ENCODE measurements at regions not wholly inside any gene's neighbourhood (a gene's known extent, or its start where the extent isn't known, plus 50 kb on each side); places are given as distances from the start of the nearest gene placed in this dataset.

GRCh38 chr7:32428546-32428945 lies 61.6 kb downstream of the LSM5 start:
- DNase-seq (ENCODE audit: low spot score): no peak

DNA sequence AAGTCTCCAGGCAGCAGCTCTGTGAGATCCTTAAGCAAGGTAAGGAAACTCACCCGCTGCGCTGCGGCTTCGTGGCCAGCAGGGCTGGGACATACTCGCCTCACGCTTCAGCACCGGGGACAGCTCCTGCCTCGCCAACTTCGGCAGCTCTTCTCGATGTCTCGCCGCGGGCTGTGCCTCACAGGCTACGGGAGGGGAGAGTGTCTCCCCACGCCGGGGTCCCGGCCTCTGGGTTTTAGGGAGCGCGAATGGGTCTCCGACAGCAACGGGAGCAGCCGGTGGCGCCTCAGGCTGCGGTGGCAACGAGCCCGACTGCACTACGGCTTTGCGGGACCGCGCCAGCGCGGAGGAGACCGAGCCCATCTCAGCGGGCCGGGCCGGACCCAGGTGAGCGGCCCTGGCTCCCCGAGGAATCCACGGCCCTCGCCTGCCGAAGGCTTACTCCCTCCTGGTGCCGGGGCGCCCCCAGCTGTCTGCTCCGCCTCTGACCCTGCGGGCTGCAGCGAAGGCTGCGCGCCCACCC lies 62.4 kb downstream of the LSM5 start:
- DNase-seq (ENCODE audit: low spot score): peak; percentile 6

DNA sequence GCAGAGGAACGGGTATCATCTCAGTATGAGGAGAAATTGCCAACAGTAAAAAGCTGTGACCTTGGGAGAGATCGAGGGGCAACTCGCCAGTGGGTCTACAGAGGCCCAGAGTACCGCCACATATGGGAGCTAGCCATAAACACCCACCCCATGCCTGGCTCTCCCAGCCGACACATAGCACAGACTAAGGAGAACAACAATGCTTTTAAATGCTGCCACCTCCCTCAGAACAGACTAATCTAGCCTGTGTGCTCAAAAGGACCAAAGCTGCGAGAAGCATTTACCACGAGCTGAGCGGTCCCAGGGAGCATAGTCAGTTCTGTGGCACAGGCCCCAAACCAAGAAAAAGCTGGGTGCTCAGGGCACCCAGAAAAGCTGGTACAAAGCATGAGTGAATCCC lies 73.3 kb downstream of the LSM5 start:
- no peak for DNase-seq (ENCODE audit: low spot score)

DNA sequence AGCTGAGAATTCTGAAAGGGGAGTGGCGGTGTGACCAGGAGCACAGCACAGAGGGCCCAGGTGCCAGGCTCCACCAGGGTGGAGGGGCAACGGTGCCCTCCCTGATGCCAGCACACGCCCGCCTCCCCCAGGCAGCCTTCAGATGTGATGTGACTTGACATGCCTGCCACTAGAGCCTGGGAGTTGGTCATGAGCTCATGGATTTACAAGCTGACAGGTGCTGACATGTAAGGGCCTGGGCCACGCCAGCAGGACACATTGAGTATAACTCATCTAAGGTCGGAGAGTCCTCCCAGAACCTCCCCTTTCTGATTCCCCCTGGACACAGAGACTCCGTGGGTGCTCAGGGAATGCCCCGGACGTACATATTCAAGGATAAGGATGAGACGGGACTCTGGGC lies 74.2 kb downstream of the LSM5 start:
- DNase-seq (ENCODE audit: low spot score): no peak

GRCh38 chr7:32415519-32415918 lies 74.7 kb downstream of the LSM5 start:
- DNase-seq (ENCODE audit: low spot score): no peak

DNA sequence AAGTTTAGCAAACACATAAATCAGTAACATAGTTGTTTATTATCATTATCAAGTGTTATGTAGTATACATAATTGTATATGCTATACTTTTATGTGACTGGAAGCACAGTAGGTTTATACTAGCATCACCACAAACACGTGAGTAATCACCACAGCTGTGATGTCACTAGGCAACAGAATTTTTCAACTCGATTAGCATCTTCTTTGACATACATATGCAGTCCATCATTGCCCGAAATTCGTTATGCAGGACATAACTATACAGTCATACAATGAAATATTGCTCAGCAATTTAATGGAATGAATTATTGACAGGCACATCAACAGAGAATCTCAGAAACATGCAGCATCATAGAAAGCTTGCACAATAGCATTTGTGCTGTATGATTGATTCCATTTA lies 77.7 kb downstream of the LSM5 start:
- DNase-seq (ENCODE audit: low spot score): no peak

DNA sequence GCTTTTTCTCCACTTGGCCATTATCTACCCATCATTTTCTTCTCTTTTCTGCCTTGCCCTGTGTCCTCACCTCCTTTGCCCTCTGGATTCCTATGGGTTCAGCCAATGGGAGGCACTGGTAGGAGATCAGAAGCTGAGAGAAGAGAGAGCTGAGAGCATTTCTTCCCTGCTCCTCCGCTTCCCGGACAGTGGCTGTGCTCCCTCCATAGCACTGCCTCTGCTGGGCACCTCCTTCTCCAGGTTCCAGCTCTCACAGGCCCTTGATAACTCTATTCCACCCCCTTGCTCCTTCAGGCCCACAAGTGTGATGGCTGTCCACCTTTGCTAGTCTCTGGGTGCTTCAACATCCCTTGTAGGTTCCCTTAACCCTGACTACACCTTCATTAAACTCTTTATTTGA lies 79.6 kb downstream of the LSM5 start:
- DNase-seq (ENCODE audit: low spot score): no peak

DNA sequence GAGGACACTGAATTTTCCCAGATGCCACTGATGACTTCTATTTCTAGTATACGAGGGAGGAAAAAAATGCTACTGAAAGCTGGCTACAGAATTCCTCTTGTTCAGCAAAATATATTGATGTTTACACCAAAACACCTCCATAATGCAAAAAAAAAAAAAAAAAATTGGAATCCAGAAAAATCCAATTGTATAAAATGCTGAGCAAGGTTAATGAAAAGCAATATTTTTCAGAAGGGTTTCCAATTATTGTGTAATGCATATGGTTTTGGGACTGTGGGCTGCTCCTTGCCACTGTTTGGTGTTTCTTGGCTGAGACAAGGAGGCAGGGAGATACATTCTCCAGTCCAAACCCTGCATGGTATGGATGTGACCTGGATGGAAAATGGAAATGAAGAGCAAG lies 83.8 kb downstream of the LSM5 start:
- DNase-seq (ENCODE audit: low spot score): no peak

- DNase-seq (ENCODE audit: low spot score): no peak
Measured at GRCh38 chr7:32403463-32404229, 86.5 kb downstream of the LSM5 start.

GRCh38 chr7:32400676-32401075 lies 89.5 kb downstream of the LSM5 start:
- no peak for DNase-seq (ENCODE audit: low spot score)

DNA sequence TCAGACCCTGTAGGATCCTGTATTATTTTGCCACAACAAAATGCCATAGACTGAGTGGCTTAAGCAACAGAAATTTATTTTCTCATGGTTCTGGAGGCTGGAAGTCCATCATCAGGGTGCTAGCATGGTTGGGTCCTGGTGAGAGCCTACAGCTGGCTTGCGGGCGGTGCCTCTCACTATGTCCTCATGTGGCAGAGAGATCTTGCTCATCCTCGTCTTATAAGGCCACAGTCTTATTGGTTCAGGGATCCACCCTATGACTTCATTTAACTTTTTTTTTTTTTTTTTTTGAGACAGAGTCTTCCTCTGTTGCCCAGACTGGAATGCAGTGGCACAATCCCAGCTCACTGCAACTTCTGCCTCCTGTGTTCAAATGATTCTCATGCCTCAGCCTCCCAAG lies 90.9 kb downstream of the LSM5 start:
- no peak for DNase-seq (ENCODE audit: low spot score)

- no peak for DNase-seq (ENCODE audit: low spot score)
Measured at GRCh38 chr7:32395168-32395567, 95.0 kb downstream of the LSM5 start.

- DNase-seq (ENCODE audit: low spot score): no peak
Measured at GRCh38 chr7:32393861-32394260, 96.3 kb downstream of the LSM5 start.

DNA sequence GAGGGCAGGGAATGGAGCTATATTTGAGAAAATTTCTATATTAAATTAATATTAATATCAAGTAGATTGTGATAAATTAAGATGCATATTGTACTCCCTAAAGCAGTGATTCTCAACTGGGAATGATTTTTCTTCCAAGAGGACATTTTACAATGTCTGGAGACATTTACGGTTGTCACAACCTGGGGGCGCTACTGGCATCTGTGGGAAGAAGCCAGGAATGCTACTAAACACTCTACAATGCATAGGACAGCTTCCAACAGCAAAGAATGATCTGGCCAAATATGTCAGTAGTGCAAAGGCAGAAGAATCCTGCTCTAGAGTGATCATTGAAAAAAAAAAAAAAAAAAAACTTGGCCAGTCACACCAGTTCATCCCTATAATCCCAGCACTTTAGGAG lies 100.0 kb downstream of the LSM5 start:
- no peak for DNase-seq (ENCODE audit: low spot score)

DNA sequence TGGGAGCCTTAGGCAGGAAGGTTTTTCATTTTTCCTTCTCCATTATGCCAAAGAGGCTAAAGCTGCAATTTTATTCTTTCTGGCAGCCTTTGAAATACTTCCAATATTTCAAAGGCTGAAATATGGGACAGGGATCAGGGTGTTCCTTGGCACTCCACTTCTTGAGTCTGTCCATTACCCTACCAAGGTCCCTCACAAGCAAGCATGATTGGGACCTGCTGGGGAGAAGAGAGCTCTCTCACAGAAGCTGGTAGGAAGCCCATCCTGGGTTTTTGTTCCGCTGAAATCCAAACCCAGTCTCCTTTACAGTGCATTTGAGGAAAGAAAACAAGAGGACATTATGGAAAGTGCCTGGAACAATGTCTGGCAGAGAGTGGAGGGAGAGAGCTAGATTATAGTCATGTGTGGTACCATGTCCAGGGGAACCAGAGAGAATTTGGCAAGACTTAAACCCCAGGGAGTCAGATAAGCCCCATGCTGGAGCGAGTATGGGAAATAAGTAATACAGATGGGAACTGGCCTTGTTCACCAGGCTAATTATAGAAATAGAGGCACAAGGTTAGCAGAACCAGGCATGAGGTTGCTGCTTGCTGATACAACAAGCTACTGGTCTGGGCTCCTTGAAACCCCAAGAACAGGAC lies 104.7 kb downstream of the LSM5 start:
- no peak for DNase-seq (ENCODE audit: low spot score)

- DNase-seq (ENCODE audit: low spot score): no peak
Measured at GRCh38 chr7:32381024-32381601, 109.1 kb downstream of the LSM5 start.

DNA sequence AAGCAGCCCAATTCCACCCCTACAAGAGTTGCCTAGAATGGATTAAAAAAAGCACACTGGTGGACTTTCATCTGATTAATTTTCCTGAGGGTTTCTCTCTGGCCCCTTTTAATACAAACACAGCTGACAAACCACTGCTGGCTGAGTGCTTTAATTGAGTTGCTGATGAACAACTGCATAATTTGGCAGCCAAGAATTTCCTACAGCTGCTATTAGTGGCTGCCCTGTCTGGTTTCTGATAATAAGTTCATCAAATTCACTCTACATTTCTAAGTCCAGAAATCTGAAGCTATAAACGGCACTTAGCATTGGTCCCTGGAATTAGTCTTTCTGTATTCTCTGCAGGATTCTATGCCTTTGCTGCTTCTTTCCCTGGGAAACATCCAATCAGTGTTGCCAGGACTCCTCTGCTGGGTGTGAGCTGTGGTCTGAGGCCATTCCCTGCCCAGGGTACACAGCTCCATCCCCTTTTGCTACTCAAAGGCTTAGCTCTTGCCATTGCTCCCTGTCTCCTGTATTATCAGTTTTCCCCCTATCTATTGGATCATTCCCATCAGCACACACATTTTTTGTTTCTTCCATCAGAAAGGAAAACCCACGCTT lies 110.6 kb downstream of the LSM5 start:
- DNase-seq (ENCODE audit: low spot score): no peak

- no peak for DNase-seq (ENCODE audit: low spot score)
Measured at GRCh38 chr7:32378988-32379387, 111.2 kb downstream of the LSM5 start.

GRCh38 chr7:32364581-32364980 lies 125.6 kb downstream of the LSM5 start:
- DNase-seq (ENCODE audit: low spot score): no peak

- no peak for DNase-seq (ENCODE audit: low spot score)
Measured at GRCh38 chr7:32360127-32360526, 130.1 kb downstream of the LSM5 start.

DNA sequence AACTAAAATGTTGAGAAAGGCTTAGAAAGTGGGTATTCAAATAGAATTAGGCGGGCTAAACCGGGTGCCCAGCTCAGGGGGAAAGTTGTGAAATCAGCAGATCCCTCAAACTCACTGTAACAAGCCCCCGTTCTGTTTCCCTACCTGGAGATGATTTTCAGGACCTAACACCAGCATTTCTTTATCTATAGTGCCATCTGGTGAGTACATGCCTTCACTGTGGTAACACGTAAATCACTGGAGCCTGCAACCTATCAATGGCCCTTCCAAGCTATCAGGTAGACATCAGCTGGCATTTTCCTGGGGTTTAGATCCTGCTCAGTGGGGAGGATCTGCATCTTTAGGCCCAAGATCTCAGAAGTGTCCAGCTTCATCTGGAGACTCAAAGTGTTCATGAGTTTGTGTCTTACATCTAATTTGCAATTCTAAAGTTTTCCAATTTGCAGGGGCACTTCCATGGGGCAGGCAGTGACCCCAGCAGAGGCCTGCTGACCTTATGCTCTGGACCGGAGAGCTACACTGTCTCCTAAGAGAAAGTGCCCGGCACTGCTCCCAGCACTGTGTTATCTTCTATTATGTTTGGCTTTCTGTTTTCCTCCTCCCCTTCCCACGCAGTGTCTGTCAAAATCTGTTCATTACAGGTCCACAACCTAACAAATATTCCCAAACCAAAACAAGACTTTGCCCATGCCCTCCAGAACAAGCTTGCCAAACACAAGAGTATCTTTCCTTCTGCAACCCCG lies 132.5 kb downstream of the LSM5 start:
- no peak for DNase-seq (ENCODE audit: low spot score)

DNA sequence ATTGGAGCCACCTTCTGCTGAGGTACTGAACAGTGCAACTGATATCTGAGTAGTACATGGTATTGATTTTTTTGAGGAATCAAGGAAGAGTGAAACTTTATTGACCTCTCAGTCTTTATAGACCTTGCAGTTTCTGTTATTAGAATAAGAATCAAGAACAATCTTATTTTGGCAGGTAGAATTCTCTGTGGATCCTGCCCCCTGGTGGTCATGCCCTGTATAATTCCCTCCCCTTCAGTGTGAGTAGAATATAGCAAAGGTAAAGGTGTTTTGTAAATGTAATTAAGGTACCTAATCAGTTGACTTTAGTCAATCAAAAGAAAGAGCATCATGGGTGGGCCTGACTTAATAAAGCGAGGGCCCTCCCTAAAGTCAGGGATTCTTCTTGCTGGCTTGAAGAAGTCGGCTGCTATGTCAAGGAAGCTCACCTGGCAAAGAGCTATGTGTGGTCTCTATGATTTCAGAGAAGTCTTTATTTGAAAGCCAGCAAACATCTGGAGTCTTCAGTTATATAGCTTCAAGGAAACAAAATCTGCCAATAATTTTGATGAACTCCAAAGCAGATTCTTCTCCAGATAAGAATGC lies 142.8 kb downstream of the LSM5 start:
- DNase-seq (ENCODE audit: low spot score): no peak

Data from CD4-positive, alpha-beta T cell treated with Interleukin-6 at 100 ng/mL for 8 hours (primary cell).